MV-4-11 (cell line): ENCODE measurements at regions not wholly inside any gene's neighbourhood (a gene's known extent, or its start where the extent isn't known, plus 50 kb on each side); places are given as distances from the start of the nearest gene placed in this dataset.
A peak's percentile ranks its signal among the peaks of the same experiment; 100 is the strongest.

Experiments
- DNase-seq: peaks from one replicate; lab custom pipeline; 2025; lab: John Stamatoyannopoulos, UW

DNA sequence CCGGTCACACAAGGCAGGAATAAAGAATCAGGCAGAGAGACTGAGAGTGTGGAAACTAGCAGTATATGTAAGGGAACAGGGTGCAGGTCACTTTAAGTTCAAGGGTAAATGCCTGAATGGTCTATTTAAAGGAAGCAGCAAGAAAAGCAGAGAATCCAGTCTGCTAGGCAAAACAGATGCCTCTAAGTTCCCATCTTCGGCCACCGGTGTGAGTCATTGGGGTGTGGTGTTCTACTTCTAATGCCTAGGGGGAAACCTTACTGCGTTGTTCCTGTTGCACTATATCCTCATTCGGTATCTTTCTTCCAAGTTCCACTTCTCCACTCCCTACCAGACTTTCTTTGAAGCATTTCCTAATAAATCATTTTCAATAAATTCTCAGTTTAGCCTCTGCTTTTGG lies 259.9 kb downstream of the HHIPL2 start:
- DNase-seq: peak; percentile 68

DNA sequence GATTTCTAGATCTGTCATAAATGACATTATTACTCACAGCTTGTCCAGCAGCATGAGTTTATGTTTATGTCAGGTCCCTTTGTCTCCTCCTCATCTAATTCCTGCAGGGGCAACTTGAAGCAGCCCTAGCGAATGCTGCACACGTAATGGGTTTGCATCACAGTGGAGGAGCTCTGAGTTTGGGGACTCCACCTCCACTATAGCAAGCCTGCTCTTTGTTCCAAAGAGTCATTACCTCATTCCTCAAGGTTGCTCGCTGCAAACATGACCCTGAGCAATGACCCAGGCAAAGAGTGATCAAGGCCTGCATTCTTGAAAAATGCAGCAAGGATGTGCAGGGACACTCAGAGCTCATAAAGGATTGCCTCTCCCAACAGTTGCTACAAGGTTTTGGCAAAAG lies 261.9 kb downstream of the HHIPL2 start:
- no peak for DNase-seq

DNA sequence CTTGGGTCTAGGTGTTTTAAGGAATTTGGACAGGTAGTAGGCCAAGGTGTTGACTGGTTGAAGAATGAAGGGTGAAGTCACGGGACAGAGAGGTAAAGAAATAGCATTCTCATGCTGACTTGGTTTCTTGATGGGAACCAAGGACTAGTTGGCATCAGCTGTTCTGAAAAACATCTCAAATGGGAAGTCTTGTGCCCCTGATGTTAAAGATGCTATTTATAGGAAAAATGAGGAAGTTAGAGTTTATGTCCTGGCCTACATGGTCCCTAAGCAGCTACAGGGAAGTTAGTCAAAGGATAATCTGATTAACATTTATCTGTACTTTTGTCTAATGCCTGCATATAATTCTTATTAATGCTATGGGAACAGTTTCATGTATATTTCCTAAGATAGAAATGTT lies 262.4 kb downstream of the HHIPL2 start:
- DNase-seq: peak; percentile 63

DNA sequence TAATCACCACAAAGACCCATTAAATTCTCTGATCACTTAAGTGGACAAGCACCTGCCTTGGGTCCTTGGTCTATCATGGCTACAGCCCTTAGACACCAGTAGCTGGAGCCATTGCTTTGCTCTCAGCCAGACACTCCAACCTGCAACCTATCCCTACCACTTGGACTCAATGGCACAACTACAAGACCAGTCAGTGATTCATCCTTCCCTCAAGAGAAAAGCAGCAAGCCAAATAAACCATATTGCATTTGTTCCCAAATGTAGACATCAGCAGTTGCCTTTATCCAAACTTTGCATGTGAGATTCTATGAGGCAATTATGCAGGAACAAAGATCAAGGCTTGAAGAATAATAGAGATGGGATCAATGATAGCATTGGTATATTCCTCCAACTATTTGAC lies 263.4 kb downstream of the HHIPL2 start:
- no peak for DNase-seq

DNA sequence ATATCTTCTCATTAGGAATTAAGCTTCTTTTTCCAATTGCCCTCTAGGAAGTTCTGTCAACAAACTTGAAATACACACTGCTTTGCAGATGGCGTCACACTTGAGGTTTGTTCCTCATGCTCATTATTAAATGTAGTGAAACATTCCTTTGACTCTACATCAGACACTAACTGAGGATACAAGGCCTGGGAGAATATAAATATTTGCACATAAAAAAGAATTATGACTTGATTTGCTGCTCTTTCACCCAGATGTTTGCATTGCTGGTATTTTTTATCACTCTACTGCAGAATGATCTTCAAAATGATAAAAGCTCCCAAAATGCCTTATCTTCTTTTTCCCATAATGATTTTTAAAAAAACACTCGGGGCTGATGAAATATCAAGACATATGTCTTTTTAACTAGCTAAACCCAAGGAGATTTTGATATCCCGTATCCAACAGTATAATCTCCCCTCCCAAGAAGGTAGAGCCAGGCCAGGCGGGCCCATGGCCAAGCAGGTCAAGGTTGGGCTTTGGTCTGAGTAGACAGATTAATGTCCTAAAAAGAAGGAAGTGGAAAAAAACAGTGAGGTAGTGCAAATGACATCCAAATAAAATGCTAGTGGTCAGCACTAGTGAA lies 264.6 kb downstream of the HHIPL2 start:
- DNase-seq: no peak

DNA sequence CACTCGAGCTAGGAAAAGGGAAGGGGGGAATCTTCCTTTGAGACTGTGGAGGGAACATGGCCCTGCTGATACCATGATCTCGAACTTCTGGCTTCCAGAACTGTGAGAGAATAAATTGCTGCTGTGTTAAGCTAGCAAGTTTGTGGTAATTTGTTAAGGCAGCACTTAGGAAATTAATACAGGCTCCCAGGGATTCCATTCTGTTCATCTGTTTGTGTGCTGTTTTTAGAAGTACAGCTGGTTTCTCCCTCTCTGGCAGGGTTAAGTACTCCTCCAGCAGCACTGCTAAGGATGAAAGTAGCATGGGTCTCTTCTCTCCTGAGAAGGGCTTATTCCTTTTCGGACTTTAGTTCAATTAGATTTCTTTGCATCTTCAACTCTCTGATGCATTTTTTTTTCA lies 268.3 kb downstream of the HHIPL2 start:
- no peak for DNase-seq

DNA sequence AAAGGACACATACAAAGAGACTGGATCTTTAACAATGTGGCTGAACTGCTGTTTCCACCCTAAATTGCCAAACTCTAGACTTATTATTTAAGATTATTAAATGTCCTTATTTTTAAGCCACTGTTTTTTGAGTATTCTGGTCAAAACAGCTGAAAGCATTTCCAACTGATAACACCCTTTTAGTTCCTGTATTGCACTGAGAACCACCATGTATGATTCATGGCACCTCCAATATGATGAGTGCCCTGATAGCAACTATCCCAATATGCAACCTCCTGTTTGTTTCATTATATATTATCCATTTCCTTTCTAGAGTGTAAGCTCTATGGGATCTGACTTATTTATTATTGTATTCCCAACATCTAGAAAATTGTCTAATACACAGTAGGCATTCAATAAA lies 269.4 kb downstream of the HHIPL2 start:
- DNase-seq: no peak

DNA sequence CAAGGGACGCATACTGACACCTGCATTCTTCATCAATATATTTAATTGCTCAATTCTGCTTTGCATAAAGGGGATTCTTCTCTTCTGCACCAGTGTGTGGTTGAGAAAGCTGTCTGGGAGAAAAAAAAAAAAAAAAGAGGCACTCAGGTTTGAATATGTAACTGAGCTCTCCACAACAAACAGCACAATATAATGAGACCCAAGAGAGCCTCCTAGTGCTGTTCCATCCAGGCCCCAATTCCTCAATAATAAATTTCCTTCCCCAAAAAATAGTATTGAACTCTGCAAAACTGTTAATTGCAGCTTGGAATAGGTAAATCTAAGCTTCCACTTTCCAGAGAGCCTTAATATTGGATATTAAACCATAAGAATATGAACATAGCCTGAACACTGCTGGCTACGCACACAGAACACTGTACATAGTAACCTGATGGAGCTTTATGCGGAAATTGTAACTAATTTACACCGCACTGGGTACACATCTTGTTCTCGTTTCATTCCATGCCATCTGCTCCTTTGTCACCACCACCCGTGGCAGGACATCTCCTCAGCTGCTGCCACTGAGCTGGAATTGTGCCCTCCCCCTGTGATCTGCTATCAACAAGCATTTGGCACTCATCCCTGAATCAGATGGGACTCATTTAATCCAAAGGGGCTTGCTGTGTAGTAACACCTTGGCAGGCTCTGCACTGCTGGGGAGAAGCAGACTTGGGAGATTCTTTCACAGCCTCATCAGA lies 272.0 kb downstream of the HHIPL2 start:
- no peak for DNase-seq

DNA sequence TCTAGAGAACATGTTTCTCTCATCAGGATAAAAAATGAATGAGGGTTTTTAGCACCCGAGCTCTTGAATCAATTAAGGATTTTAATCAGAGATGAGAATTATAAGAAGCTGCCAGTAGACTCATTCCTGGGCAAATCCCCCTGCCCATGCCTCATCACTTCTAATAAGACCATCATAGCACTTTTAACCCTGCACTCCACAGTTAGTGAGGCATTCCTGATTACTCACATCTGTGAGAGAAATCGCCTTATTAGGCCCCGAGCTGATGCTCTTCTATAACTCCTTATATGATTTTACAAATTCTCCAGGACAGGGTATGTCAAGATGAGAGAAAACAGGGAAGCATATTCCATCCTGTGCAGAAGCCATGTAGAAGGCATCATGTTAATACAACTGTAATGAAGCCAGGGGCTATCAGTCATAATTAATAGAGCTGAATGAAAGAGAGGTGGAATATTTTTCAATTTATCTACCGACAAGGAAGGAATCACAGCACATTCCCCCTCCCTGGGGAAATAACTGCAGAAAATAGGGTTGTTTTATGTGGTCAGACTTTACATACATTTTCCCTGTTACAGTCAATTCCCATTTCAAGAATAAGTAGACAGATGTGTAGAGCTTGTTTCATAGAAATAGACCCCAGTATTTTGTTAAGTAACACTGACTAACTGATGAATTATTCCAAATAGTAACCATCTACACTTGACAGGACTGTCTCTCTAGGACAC lies 272.7 kb downstream of the HHIPL2 start:
- no peak for DNase-seq

DNA sequence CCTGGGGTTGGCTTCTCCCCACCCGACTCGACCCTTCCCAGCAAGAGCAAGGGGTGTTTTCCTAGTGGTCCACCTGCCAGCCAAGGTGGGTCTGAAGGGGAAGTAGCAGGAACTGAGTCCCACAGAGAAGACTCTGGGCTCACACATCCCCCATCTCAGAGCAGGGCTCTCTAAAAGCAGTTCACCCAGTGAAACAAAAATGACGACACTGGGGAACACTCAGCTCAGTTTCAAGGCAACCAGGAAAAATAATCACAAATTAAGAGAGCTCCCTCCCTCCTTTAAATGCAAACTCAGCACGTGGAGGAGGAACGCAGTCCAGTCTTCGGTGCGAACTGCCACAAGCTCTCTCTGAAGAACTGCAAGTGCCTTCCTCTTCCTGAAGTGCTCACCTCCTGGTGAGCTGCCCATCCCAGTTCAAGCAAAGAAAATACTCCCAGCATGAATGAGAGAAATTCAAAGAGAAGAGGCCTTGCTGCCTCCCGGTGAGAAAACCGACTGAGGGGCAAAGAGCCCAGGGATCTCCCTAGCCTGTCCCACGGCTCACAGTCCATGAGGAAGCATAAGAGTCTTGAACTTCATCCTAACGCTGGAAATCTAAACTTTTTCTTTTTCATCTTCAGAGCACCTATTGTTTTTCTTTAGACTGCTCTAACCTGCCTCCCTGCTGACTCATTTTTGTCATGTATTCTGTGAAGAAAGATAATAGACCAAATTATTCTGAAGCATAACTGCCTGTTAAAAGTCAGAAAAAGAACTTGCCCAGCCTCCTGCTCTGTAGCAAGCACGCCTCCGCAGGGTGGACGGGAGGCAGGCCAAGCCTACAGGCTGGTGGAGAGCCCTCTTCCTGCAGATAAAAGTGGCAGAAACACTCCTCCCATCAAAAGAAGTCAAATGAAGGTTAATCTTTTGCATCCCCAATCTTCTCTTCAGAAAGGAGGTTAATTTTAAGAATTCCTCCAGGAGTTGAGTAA lies 281.4 kb downstream of the HHIPL2 start:
- DNase-seq: no peak

DNA sequence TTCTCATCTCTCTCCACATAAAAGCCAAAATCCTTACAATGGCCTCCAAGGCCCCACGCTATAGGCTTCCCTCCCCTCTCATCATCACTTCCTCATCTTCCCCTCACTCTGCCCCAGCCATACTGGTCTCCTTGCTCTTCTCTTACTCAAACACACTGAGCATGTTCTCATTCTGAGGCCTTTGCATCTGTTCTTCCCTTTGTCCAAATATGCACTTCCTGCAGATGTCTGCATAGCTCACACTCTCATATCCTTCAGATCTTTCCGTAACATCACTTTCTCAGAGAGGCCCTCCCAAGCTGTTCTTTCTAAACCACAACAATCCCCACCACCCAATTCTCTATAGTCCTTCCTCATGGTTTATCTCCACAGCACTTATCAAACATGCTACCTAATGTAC lies 284.1 kb downstream of the HHIPL2 start:
- DNase-seq: peak; percentile 12

DNA sequence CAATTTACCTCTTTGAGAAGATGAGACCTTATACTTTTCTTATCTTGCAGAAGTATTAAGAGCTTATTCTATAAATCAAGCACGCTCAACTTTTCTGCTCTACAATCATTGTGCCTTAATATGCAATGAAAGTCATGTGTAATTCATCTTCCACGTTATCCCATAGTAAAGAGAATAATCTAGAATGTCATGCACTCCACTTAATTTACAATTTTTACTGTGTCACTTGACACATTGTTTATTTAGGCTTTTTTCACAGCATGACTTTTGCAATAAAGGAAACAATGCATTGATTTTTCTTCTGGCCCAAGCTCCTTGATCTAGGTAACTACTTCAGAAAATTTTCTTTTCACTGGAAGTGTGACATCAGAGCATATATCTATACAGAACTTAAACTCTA lies 290.9 kb downstream of the HHIPL2 start:
- DNase-seq: no peak

DNA sequence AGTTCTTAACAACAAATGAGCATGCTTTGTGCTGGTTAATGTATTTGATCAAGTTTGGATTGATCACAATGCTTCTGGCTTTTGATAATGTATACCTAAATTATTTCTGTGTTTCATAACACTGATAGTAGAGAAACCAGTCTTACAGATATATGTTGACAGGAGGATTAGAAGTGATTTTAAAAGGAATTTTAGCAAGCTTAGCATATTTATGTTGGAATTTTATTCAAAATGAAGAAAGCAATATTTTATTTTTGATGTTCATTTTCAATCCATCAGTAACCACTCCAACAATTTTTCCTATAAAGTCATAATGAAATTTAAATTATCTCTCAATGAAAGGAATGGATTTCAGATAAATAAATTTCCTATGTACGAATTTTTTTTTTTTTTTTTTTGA lies 291.8 kb downstream of the HHIPL2 start:
- DNase-seq: no peak

DNA sequence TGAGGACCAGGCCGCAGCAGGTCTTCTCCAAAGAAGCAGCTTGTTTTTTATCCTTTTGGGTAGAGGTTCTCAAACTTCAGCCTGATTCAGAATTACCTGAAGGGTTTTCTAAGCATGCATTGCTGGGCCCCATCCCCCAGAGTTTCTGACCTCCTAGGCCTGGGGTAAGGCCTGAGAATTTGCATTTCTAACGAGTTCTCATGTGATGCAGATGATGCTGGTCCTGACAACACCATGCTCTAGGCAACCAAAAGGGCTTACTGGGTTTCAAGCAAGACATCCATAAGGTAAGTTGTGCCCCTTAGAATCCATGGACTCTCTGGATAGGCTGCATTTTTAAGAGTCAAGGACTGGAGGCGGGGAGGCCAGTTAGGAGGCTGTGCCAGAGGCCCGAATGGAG lies 295.1 kb downstream of the HHIPL2 start:
- no peak for DNase-seq

DNA sequence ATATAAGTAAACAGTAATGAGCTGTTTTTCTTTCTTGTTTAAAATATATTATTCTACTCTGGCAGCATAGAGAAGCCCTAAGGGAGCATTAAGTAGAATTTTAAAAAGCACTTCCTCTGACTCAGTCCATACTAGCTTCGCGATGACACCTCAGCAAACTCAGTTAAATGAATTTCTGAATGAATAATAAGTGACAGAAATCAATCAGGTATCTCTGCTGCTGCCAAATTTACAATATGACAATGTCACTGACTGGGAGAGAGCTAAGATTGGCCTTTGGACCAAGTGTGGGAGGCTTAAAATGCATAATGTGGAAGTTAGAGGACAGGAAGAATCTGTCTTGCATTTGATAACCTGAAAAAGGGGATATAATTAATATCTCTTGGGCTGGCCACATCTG lies 296.1 kb downstream of the HHIPL2 start:
- no peak for DNase-seq

DNA sequence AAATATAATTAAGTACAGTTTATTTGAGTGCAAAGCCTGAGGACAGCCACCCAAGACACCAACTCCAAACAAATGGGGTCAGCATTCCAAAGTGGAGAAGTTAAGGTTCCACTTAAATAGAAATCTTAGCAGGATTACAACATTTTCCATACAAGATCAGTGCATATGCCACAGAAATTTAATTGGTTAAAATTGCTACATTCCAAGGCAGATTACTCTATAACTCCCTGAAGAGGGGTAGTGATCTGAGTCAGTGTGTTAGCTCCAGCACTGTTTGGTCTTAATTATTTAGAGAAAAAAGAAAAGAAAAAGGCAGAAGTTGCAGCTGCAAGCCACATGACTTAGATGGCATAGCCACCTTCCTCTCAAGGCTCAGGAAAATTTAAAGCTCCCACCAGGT lies 297.5 kb downstream of the HHIPL2 start:
- no peak for DNase-seq

DNA sequence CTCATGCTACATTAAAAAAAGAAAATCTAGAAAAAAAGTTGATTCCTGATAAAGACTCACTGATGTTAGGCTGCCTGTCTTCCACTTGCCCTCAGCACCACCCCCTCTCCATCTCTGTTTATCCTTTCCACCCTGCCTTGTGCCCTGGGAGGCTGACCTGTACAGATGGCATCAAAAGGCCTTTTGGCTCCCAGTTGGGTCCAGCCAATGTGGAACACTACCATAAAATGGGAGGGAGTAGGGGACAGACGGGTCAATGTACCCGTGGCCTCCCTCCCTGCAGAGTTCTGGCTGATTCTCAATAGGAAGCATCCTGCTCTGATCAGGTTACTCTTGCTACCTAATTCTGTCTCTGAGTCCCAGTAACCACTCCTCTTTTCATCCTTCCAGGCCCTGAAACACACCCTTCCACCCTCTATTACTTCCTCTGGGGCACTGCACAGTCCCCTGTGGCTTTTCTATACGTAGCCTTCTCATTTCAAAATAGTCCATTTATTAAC lies 300.0 kb downstream of the HHIPL2 start:
- no peak for DNase-seq

DNA sequence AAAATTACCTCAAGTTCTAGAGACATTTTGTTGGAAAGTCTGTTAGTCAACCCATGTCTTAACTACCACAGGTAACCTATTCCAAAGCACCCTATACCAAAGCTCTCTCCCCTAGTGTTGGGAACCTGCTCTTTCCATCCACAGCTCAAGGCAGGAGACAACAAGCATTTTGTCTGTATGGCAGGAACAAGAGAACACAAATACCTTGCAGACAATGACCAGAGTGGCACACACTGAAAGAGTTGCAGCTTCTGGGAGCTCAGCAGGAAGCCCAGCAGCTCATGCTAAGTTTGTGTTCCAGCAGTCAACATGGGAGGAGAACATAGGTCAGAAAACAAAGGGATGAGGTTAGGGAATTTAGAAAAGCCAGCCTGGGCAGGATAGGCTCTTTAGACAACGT lies 300.8 kb downstream of the HHIPL2 start:
- DNase-seq: no peak

DNA sequence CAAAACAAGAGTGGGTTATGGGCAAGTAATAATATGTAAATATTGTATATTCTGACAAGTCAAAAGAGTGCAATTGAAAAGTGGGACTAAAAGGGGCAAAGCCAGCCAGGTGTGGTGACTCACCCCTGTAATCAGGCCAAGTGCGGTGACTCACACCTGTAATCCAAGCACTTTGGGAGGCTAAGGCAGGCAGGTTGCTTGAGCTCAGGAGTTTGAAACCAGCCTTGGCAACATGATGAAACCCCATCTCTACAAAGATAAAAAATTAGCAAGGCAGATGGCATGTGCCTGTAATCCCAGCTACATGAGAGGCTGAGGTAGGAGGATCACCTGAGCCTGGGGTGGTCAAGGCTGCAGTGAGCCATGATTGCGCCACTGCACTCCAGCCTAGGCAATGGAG lies 304.0 kb downstream of the HHIPL2 start:
- DNase-seq: no peak

DNA sequence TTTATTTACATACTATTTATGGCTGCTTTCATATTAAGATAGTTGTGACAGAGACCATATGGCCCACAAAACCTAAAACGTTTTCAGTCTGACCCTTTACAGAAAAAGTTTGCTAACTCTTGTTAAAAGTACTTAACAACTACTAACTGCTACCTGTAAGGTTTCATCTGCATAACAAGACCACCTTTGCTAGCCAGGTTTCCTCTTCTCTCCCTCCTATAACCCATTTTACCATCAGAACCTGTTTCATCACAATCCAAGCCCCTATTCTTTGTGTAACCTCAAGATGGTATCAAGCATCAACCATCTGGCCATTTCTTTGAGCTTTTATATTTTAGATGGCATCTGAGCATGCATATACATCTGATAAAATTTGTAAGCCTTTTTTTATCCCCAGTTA lies 305.4 kb downstream of the HHIPL2 start:
- DNase-seq: no peak

DNA sequence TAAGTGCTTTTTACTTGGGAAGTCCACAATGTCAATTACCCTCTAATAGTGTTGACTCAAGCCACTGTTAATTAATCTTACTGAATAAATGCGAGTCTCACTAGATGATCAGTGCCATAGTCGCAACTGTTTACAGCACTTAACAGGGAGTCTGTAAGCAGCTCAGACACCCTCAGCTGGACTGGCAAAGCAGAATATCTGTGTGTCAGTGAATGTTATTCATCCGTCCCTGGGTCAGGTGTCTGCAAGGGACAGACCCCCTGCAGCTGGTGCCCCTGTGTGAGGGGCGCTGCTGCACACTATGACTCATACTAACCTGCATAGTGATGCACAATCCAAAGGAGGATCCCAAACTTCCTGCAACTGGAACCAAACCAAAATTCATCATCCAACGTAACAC lies 306.5 kb downstream of the HHIPL2 start:
- DNase-seq: no peak
